ENCODE measurements at regions not wholly inside any gene's neighbourhood (a gene's known extent, or its start where the extent isn't known, plus 50 kb on each side); places are given as distances from the start of the nearest gene placed in this dataset.

GRCh38 chr4:158991534-158992155, 111.2 kb upstream of the RAPGEF2 start:
- TF ChIP-seq CTCF (IDR thresholded peaks at IDR 0.05) (no peak), MAX (IDR thresholded peaks at IDR 0.05; ENCODE audit: low read depth) (no peak), RAD21 (IDR thresholded peaks at IDR 0.05; ENCODE audit: low read length) (no peak), POLR2AphosphoS5 (IDR thresholded peaks at IDR 0.05; ENCODE audit: low read depth, low read length) (no peak), TEAD4 (IDR thresholded peaks at IDR 0.05; ENCODE audit: borderline replicate concordance, insufficient read depth) (no peak), RFX5 (IDR thresholded peaks at IDR 0.05; ENCODE audit: low read length) (no peak), TAF1 (IDR thresholded peaks at IDR 0.05; ENCODE audit: borderline replicate concordance, low read depth, low read length) (no peak), NFIC (IDR thresholded peaks at IDR 0.05; ENCODE audit: borderline replicate concordance) (no peak), CHD2 (IDR thresholded peaks at IDR 0.05; ENCODE audit: low read length, partially characterized antibody) (no peak), GABPA (IDR thresholded peaks at IDR 0.05; ENCODE audit: low read depth) (no peak)

Data from SK-N-SH (cell line).